ENCODE measurements at regions not wholly inside any gene's neighbourhood (a gene's known extent, or its start where the extent isn't known, plus 50 kb on each side); places are given as distances from the start of the nearest gene placed in this dataset.

GRCh38 chr9:16203729-16204573 lies 651.1 kb downstream of the CCDC171 start:
- TF ChIP-seq CTCF (IDR thresholded peaks at IDR 0.05) = no peak
- Histone ChIP-seq H3K4me1 (no peaks in the 10 kb centered on the region), H3K9me3 (no peaks in the 10 kb centered on the region), H3K27ac (no peak overlapping the region), H3K27me3 (no peaks in the 10 kb centered on the region), H3K4me3 (no peak overlapping the region), H3K36me3 (no peaks in the 10 kb centered on the region)
- intact Hi-C loops (cut with DNase I) = no loop called here
- no peak for DNase-seq
- ATAC-seq = no peak

- no peak for DNase-seq
- Histone ChIP-seq H3K9me3 (no peaks in the 10 kb centered on the region), H3K4me3 (no peak overlapping the region), H3K27ac (no peak overlapping the region), H3K27me3 (no peaks in the 10 kb centered on the region), H3K36me3 (no peaks in the 10 kb centered on the region), H3K4me1 (no peaks in the 10 kb centered on the region)
- ATAC-seq = no peak
- no peak for TF ChIP-seq CTCF (IDR thresholded peaks at IDR 0.05)
- intact Hi-C loops (cut with DNase I) = no loop called here
Observed at GRCh38 chr9:16205455-16205854, 652.6 kb downstream of the CCDC171 start.

GRCh38 chr9:16206518-16206917 lies 653.7 kb downstream of the CCDC171 start:
- intact Hi-C loops (cut with DNase I) = no loop called here
- TF ChIP-seq CTCF (IDR thresholded peaks at IDR 0.05) = no peak
- Histone ChIP-seq H3K27me3 (no peaks in the 10 kb centered on the region), H3K36me3 (no peaks in the 10 kb centered on the region), H3K4me1 (no peaks in the 10 kb centered on the region), H3K27ac (no peak overlapping the region), H3K4me3 (no peak overlapping the region), H3K9me3 (no peaks in the 10 kb centered on the region)
- DNase-seq (no peak), ATAC-seq (no peak)

GRCh38 chr9:16207161-16207560 lies 654.3 kb downstream of the CCDC171 start:
- no peak overlapping the region for H3K27ac ChIP-seq
- no peaks in the 10 kb centered on the region for H3K27me3 ChIP-seq
- H3K4me1 ChIP-seq = no peaks in the 10 kb centered on the region
- intact Hi-C loops (cut with DNase I) = no loop called here
- no peaks in the 10 kb centered on the region for H3K9me3 ChIP-seq
- TF ChIP-seq CTCF (IDR thresholded peaks at IDR 0.05) = no peak
- DNase-seq = peak in 1 of 4 donors; percentile 34
- no peak overlapping the region for H3K4me3 ChIP-seq
- H3K36me3 ChIP-seq = no peaks in the 10 kb centered on the region
- ATAC-seq = no peak

GRCh38 chr9:16210440-16210839 lies 657.6 kb downstream of the CCDC171 start:
- Histone ChIP-seq H3K4me1 (no peaks in the 10 kb centered on the region), H3K9me3 (no peaks in the 10 kb centered on the region), H3K27ac (no peak overlapping the region), H3K4me3 (no peak overlapping the region), H3K36me3 (no peaks in the 10 kb centered on the region), H3K27me3 (no peaks in the 10 kb centered on the region)
- DNase-seq (no peak), ATAC-seq (no peak)
- no peak for TF ChIP-seq CTCF (IDR thresholded peaks at IDR 0.05)
- intact Hi-C loops (cut with DNase I) = no loop called here

Data from left lung (tissue), 4 donors.